Activated CD8-positive, alpha-beta memory T cell treated with anti-CD3 and anti-CD28 coated beads, Interleukin-2, amount 50 U/mL, for 24 hours (primary cell): ENCODE measurements at regions not wholly inside any gene's neighbourhood (a gene's known extent, or its start where the extent isn't known, plus 50 kb on each side); places are given as distances from the start of the nearest gene placed in this dataset.
"Not testable (repeated sequence)": the region's sequence is repeated elsewhere in the genome, so short reads cannot be mapped to it uniquely, and the experiment has no call there.

ENCODE experiments used
- DNase-seq: peaks from one replicate; pipeline ENCODE4 v3.0.0-alpha.2; 2020; ENCODE audit errors: extremely low read depth

DNA sequence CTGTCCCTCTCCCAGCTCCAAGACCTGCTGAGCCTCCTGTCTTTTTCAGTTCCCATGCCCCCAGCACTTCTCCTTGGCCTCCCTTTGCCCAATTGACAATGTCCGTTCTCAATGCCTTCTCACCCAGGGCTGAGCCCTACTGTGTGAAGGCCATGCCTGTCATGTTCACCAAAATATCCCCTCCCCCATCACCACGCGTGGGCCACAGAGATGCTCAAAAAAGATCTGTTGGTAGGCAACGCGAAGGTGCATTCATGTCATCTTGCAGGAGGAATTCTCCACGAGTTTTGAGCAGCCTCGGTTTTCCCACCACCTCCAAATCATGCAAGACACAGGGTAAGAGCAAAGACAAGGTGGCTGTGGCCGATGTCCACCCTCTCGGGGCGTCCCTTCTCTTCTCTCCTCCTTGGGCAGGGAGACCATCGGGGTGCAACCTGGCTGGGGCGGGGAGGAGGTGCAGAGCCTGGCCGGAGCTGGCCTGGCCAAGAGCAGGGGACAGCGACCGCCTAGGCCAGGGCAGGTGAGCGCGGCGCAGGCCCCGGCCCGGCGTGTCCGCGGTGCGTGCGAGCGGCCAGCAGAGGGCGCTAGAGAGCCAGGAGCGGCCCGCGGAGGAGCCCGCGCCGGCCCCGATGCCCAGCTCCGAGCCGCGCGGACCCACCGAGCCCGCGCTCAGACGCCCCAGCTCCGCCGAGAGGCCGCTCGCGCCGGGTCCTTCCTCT is 56.3 kb upstream of the KRTAP5-11 start:
- peak; percentile 2 for DNase-seq

DNA sequence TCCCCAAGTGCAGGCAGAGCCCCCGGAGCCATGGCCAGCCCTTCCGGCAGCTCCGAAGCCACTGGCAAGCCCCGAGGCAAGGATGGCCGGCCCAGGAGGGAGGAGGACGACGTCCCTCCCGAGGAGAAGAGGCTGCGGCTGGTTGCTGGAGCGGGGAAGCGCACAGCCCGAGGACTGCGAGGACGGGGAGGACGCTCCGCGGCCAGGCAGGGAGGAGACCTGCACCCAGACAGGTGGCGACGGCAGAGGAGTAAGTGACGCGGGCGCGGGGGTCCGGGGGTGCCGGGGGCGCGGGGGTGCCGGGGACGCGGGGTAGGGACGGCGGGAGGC is 56.8 kb upstream of the KRTAP5-11 start:
- not testable (repeated sequence) for DNase-seq

DNA sequence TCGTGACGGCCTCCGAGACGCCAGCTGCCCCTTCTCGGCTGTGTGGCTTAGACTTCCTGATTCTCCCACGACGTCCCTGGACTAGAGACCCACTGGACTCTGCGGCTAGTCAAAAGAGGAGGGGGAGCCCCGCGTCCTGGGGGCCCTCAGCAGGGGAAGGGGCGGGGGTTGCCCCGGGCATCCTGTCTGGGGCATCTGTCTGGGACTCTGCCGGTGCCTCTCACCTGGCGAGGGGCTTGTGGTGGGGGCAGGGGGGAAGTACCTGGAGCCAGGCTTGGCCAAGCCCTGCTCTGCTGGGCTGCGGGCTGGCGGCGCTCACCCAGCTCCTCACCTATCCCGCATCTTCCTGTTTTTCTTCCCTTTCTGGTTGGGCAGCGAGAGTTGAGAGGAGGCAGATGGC is 57.2 kb upstream of the KRTAP5-11 start:
- not testable (repeated sequence) for DNase-seq

DNA sequence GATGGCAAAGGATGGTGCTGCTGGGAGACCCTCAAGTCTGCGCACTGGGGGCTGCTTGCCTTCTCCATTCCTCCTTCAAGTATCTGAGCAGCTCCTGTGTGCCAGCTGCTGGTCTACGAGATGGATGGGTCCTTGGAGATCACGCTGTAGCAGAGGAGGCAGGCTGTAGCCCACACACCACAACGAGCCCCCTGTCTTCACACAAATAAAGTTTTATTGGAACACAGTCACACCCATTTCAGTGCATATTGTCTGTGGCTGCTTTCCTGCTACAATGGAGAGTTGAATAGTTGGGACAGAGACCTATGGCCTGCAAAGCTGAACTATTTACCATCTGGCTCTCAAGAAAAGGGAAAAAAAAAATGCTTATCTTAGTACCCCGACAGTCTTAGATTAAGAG is 64.4 kb upstream of the KRTAP5-11 start:
- DNase-seq: not testable (repeated sequence)

DNA sequence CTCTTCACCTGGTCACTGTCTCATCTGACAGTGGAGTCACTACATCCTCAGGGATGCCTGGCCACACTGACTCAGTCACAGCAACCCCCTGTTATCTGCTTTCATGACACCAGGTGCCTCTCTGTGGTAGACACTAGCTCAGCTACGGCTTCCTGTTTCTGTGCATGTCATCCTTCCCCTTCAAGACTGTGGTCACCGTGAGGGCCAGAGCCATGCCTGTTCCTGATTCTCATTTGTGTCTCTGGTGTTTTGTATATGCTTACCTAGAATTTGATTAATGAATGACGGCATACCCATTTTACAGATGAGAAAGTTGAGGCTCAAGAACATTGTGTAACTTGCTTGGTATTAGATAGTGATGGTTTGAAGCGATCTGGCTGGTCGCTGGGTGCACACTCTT is 70.3 kb upstream of the KRTAP5-11 start:
- not testable (repeated sequence) for DNase-seq

DNA sequence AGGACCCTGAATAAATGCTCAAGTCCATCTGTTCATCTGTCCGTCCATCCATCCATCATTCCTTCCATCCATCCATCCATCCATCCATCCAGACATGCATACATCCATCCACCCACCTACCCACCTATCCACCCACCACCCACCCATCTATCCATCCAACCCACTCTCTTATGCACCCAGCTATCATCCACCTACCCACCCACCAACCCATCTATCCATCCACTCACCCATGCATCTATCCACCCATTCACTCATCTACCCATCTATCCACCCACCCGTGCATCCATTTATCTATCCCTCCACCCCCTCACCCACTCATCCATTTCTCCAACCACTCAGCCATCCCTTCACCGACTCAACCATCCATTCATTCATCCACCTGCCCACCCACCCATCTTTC is 71.7 kb upstream of the KRTAP5-11 start:
- not testable (repeated sequence) for DNase-seq

DNA sequence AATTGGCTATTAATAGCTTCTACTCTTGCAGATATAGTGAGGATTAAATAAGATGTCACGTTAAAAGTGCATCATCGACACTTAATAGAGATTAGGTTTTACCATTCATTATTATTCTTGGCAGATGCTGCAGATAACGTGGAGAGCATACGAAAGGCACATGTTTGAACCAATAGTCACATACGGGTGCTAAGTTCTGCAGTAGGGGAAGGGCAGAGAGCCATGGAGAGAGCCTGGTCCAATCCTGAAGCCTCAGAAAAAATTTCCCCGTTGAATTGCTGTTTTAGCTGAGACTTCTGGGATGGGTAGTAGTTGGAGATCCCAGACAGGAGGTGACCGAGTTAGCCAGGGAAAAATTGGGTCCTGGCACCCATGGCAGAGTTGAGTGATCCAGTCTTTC is 72.4 kb upstream of the KRTAP5-11 start:
- not testable (repeated sequence) for DNase-seq

DNA sequence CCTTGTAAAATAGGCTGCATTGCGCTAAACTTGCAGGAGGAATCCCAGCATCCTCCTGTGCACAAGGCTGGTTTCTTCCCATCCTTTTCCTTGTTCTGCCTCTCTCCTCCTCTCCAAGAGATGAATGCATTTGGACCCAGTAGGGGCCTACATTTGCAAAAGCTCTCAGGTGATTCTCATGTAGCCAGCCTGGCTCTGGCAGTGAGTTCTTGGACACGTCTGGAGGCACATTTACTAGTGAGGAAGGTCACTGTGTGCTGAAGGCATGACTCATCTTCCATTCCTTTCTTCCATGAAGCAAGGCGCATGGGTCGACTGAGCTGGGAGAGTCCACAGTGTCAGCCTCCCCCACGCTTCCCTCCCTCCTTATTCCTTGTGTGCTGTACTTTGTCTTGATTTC is 73.8 kb upstream of the KRTAP5-11 start:
- DNase-seq: not testable (repeated sequence)

DNA sequence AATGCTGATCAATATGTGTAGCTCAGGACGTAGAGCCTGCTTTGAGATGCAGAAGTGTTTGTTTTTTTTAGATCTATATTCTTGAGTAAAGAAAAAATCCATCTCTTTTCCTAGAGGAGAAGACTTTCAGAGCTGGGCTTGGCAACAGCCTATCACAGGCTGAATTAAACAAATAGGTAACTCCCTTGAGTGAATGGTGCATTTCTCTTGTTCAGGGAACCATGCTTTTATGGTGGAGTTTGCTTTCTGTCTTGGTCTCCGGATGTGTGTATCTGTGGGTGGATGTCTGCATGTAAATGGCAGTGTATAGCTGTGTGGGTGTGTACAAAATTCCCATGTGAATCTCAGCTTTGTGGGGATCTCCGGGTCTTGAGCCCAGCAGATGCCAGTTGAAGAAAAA is 82.3 kb upstream of the KRTAP5-11 start:
- DNase-seq: not testable (repeated sequence)

DNA sequence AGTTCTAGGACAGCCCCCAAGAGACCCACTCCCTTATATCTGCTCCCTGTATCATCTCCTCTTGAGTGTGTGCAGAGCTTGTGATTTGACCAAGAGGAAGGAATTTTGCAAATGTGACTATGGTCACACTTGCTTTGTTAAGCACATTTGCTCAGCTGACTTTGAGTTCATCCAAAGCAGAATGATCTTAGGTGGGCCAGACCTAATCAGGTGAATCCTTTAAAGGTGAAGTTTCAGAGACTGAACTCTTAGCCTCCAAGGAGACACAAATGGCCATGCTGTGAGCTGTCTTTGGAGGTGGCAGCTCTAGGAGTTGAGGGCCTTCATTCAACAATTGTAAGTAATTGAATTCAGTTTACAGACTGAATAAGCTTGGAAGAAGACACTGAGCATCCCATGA is 115.4 kb upstream of the KRTAP5-11 start:
- not testable (repeated sequence) for DNase-seq

DNA sequence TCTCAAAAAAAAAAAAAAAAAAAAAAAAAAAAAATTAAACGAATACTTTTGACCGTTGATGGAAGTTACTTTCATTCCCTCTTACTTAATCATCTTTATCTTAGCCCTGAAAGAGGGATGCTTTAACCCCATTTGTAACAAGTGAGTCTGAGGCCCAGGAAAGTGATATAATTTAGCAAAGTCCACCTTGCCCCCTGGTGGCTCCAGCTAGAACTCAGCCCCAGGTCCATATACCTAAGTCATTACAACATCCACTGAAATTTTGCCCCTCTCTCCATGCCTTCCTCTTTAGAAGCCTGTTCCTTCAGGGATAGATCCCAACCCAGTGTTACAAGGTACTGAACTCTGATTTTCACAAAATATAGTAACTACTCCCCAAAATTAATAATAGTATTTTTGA is 116.3 kb upstream of the KRTAP5-11 start:
- DNase-seq: not testable (repeated sequence)

DNA sequence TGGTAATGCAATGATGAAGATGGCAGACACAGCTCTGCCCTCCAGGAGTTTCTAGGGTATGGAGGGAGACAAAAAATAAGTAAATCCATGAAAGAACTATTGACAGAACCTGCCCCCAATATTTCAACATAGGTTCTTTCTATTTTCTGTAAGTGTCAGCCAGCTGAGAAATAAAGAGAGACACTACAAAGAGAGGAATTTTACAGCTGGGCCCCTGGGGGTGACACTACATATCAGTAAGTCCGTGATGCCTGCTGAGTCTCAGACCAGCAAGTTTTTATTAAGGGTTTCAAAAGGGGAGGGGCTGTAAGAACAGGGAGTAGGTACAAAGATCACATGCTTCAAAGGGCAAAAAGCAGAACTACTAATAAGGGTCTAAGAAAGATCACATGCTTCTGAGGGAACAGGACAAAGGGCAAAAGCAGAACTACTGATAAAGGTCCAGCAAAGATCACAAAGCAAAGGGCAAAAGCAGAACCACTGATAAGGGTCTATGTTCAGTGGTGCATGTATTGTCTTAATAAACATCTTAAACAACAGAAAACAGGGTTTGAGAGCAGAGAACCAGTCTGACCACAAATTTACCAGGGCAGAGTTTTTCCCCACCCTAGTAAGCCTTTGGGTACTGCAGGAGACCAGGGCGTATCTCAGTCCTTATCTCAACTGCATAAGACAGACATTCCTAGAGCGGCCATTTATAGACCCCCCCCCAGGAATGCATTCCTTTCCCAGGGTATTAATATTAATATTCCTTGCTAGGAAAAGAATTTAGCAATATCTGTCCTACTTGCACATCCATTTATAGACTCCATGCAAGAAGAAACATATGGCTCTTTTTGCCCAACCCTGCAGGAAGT is 119.0 kb upstream of the KRTAP5-11 start:
- DNase-seq: not testable (repeated sequence)

DNA sequence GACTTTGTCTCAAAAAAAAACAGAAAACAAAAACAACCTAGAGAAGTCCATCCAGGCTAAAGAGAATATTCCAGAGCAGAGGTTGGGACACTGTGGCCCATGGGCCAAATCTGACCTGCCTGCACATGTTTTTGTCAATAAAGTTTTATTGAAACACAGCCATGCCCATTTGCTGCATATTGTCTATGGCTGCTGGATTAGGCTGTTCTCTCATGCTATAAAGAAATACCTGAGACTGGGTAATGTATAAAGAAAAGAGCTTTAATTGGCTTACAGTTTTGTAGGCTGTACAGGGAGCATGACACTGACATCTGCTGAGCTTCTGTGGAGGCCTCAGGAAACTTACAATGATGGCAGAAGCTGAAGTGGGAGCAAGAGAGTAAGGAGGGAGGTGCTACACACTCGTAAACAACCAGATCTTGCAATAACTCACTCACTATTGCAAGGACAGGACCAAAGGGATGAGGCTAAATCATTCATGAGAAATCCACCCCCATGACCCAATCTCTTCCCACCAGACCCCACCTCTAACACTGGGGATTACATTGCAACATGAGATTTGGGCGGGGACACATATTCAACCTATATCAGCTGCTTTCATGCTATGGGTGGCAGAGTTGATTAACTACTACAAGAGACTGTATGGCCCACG is 122.5 kb upstream of the KRTAP5-11 start:
- not testable (repeated sequence) for DNase-seq

DNA sequence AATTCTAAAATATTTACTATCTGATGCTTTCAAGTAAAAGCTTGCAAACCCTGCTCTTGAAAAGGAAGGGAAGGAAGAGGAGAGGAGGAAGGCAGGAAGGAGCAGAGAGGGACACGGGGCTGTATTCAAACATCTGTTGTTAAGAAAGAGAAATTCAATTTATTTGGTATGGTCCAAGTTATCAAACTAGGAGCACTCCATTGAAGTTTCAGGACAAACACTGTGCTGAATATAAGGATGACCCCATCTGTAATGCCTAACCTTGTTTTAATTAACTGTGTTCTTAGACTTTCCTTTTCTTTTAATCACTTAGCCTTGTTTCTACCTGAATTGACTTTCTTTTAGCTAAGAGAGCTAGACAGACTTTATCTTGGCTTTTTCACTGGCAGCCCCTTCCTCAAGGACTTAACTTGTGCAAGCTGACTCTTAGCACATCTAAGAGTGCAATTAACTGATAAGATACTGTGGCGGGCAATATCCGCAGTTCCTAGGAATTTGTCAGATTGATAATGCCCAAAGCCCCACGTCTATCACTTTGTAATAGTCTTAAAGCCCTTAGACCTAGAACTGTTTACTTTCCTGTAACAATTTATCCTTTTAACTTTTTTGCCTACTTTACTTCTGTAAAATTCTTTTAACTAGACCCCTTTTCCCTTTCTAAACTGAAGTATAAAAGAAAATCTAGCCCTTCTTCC is 123.2 kb upstream of the KRTAP5-11 start:
- not testable (repeated sequence) for DNase-seq

DNA sequence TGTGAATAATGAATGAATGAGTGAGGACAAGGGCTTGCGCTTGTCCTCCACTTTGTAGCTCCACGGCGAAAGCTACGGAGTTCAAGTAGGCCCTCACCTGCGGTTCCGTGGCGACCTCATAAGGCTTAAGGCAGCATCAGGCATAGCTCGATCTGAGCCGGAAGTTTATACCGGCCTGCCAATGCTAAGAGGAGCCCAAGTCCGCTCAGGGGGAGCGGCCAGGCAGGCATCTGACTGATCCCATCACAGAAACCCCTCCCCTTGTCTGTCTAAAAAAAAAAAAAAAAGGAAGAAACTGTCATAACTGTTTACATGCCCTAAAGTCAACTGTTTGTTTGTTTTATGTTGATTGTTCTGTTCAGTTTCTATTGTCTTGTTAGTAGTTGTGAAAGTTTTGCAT is 124.4 kb upstream of the KRTAP5-11 start:
- DNase-seq: not testable (repeated sequence)

DNA sequence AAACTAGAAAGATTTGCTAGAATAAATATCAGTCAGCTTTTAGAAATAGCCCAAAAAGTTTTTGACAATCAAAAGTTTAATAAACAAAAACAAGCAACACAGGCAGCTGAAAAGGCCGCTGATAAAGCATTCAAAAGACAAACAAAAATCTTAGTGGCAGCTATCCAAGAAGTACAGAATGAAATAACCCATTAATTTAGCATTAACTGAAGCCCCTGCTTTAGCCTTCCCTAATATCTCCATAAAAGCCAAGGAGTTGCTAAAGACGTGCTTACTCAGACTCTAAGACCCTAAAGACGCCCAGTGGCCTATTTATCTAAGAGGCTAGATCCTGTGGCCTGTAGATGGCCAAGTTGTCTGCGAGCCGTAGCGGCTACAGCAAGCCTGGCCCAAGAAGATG is 123.5 kb upstream of the DEFB108B start:
- not testable (repeated sequence) for DNase-seq

DNA sequence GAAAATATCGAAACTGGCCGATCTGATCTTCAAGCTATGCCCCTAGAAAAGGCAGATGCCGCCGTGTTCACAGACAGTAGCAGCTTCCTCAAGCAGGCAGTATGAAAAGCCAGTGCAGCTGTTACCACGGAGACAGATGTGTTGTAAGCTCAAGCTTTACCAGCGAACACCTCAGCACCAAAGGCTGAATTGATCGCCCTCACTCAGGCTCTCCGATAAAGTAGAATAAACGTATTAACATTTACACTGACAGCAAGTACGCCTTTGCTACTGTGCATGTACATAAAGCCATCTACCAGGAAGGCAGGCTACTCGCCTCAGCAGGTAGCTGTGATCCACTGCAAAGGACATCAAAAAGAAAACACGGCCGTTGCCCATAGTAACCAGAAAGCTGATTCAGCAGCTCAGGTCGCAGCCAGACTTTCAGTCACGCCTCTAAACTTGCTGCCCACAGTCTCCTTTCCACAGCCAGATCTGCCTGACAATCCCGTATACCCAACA is 122.8 kb upstream of the DEFB108B start:
- DNase-seq: not testable (repeated sequence)

DNA sequence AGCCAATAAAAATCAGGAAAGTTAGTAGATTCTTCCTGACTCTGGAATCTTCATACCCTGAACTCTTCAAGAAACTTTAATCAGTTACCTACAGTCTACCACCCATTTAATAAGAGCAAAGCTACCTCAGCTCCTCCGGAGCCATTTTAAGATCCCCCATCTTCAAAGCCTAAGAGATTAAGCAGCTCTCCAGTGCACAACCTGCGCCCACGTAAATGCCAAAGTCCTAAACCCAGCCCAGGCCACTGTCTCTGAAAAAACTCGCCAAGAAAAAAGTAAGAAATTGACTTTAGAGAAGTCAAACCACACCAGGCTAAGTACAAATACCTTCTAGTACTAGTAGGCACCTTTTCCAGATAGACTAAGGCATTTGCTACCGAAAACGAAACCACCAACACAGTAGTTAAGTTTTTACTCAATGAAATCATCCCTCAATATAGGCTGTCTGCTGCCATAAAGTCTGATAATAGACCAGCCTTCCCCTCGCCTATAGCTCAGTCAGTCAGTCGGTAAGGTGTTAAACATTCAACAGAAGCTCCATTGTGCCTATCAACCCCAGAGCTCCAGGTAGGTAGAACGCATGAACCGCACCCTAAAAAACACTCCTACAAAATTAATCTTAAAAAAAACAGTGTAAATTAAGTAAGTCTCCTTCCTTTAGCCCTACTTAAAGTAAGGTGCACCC is 122.2 kb upstream of the DEFB108B start:
- DNase-seq: not testable (repeated sequence)

DNA sequence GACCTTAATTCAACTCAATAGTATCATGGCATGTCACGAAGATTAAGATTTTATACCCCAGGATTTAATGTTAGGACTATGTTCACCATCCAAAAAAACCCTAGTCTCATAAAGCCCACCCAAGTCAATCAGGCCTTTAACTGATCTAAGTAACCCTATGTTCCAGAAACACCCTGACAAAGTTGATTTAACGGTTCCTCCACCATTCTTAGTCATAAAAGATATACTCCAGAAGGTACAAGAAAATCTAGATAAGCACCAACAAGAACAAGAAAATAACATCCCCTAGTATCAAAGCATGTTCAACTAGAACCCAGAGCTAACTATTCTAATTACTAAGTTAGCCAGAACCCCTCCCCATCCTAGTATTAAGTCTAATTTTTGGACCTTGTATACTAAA is 120.7 kb upstream of the DEFB108B start:
- not testable (repeated sequence) for DNase-seq

DNA sequence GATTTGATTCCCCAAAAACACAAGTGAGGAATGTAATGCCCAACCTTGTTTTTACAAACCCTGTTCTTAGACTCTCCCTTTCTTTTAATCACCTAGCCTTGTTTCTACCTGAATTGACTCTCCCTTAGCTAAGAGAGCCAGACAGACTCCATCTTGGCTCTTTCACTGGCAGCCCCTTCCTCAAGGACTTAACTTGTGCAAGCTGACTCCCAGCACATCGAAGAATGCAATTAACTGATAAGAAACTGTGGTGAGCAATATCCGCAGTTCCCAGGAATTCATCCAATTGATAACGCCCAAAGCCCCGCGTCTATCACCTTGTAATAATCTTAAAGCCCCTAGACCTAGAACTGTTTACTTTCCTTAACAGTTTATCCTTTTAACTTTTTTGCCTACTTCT is 120.2 kb upstream of the DEFB108B start:
- DNase-seq: not testable (repeated sequence)

DNA sequence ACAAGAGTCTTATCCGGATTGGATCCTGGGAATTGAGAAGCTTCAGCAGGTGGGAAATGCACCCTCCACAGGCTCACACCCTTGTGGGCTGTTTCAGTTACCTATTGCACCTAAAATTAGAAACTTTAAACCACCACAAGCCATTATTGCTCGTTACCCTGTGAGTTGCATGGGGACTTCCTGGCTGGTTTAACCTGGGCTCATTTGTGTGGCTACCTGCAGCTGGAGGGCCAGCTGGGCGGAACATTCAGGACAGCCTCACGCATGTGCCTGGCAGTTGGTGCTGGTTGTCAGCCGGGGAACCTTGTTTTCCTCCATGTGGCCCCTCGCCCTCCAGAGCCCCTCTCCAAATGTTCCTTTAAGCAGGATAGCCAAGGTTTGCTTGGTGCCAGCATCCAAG is 118.5 kb upstream of the DEFB108B start:
- not testable (repeated sequence) for DNase-seq
